Endothelial cell of umbilical vein (primary cell): ENCODE measurements at regions not wholly inside any gene's neighbourhood (a gene's known extent, or its start where the extent isn't known, plus 50 kb on each side); places are given as distances from the start of the nearest gene placed in this dataset.

Experiments used
- MAX ChIP-seq: IDR thresholded peaks from 2 replicates; pipeline ENCODE4 v1.6.1; 2011; ENCODE audit not compliant: insufficient read depth, insufficient read length
- MYC ChIP-seq: IDR thresholded peaks from one replicate; pipeline ENCODE4 v1.6.1; 2011; ENCODE audit warnings: mild to moderate bottlenecking, low read depth, low read length
- POLR2A ChIP-seq: IDR thresholded peaks from 2 replicates; pipeline ENCODE4 v1.6.1; 2012; ENCODE audit warnings: low read depth, mild to moderate bottlenecking, control low read depth, low read length
- POLR2AphosphoS5 ChIP-seq: IDR thresholded peaks from 2 replicates; pipeline ENCODE4 v1.6.1; 2012; ENCODE audit warnings: low read depth, mild to moderate bottlenecking, control low read depth, low read length, moderate library complexity; ENCODE audit not compliant: insufficient read depth
- TF ChIP-seq, protein P1 (sequence below), 2 donors: IDR thresholded peaks; 1 replicate in 1 of 2; 2 replicates in 1 of 2; pipeline ENCODE4 v1.5.1; 2011; ENCODE audit warnings: low read length in 2 of 2, mild to moderate bottlenecking in 2 of 2, moderate library complexity in 2 of 2, control low read depth in 1 of 2, inconsistent platforms in 1 of 2, low read depth in 1 of 2; ENCODE audit not compliant: insufficient read depth in 1 of 2; ENCODE audit errors: extremely low read depth in 1 of 2

DNA sequence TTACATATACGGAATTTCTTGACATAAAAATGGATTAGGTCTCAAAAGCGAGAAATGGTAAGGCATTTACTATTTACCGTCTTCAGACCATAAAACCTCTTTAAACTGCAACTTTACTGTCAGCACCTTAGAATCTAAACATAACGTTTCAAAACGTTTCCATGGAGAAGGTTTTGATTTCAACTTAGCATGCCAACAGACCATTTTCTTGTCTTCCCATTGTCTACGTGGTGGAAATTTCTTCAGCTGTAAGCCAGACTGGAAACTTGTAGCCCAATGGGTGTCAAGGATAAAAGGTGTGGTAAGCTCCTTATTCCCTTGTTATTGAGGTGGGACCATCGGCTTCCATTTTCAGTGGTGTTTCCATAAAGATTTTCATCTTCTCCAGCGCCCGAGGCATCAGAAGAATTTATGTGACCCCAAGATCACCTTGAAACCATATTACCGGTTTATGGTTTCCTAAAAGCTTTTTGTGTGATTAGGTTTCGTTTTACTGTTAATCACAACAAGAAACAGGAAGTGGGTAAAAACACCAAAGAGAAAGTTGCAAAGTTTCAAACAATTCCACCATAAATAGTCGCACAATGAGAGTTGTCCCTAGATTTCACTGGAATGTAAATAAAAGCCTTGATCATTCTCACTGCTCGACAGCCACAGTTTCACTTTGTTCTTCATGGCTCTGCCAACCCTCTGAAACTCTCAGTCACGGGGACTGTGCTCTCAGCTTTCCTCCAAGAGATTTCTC is 63.0 kb upstream of the CD2AP start:
- TF ChIP-seq, protein P1, sequence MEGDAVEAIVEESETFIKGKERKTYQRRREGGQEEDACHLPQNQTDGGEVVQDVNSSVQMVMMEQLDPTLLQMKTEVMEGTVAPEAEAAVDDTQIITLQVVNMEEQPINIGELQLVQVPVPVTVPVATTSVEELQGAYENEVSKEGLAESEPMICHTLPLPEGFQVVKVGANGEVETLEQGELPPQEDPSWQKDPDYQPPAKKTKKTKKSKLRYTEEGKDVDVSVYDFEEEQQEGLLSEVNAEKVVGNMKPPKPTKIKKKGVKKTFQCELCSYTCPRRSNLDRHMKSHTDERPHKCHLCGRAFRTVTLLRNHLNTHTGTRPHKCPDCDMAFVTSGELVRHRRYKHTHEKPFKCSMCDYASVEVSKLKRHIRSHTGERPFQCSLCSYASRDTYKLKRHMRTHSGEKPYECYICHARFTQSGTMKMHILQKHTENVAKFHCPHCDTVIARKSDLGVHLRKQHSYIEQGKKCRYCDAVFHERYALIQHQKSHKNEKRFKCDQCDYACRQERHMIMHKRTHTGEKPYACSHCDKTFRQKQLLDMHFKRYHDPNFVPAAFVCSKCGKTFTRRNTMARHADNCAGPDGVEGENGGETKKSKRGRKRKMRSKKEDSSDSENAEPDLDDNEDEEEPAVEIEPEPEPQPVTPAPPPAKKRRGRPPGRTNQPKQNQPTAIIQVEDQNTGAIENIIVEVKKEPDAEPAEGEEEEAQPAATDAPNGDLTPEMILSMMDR (IDR thresholded peaks at IDR 0.05; ENCODE audit: extremely low read depth in 1 of 2, insufficient read depth in 1 of 2, low read depth in 1 of 2, low read length in 2 of 2), result no peak
- TF ChIP-seq POLR2A (no peak), POLR2AphosphoS5 (no peak), MYC (no peak), MAX (no peak)
